HL-60 (cell line): ENCODE measurements at regions not wholly inside any gene's neighbourhood (a gene's known extent, or its start where the extent isn't known, plus 50 kb on each side); places are given as distances from the start of the nearest gene placed in this dataset.

ENCODE experiments used
- GABPA ChIP-seq: IDR thresholded peaks from 2 replicates; pipeline ENCODE4 v1.6.1; 2012; ENCODE audit warnings: low read depth
- POLR2AphosphoS5 ChIP-seq: IDR thresholded peaks from 2 replicates; pipeline ENCODE4 v1.6.1; 2012; ENCODE audit warnings: low read depth
- SPI1 ChIP-seq: IDR thresholded peaks from 2 replicates; pipeline ENCODE4 v1.6.1; 2012; ENCODE audit warnings: low read depth, mild to moderate bottlenecking, borderline replicate concordance
- TF ChIP-seq, protein P1 (sequence below): IDR thresholded peaks from one replicate; pipeline ENCODE4 v1.5.1; 2011; ENCODE audit warnings: low read length, control low read depth, inconsistent platforms; ENCODE audit not compliant: insufficient read depth
- TF ChIP-seq, protein P2 (sequence below): IDR thresholded peaks from 2 replicates; pipeline ENCODE4 v1.6.1; 2012; ENCODE audit warnings: low read depth; ENCODE audit not compliant: insufficient replicate concordance

DNA sequence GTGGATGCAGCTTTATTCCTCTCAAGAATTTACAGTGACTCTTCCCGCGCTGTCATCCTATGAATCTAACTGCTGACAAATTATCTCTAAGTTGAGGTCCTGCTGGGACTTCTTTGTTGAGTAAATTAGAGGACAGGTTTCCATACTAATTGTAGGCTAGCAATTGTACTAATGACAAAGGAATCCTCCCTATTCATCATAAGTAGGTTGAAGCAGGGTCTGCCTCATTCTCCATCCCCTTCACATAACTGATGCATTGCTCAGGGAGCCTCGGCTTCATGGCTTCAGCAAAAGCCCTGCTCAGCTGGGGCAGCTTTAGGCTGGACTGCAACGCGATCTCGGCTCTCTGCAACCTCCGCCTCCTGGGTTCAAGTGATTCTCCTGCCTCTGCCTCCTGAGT is 83.1 kb upstream of the IRX6 start:
- TF ChIP-seq, protein P1, sequence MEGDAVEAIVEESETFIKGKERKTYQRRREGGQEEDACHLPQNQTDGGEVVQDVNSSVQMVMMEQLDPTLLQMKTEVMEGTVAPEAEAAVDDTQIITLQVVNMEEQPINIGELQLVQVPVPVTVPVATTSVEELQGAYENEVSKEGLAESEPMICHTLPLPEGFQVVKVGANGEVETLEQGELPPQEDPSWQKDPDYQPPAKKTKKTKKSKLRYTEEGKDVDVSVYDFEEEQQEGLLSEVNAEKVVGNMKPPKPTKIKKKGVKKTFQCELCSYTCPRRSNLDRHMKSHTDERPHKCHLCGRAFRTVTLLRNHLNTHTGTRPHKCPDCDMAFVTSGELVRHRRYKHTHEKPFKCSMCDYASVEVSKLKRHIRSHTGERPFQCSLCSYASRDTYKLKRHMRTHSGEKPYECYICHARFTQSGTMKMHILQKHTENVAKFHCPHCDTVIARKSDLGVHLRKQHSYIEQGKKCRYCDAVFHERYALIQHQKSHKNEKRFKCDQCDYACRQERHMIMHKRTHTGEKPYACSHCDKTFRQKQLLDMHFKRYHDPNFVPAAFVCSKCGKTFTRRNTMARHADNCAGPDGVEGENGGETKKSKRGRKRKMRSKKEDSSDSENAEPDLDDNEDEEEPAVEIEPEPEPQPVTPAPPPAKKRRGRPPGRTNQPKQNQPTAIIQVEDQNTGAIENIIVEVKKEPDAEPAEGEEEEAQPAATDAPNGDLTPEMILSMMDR, result no peak
- TF ChIP-seq POLR2AphosphoS5 (no peak), GABPA (no peak), SPI1 (no peak)
- TF ChIP-seq, protein P2, sequence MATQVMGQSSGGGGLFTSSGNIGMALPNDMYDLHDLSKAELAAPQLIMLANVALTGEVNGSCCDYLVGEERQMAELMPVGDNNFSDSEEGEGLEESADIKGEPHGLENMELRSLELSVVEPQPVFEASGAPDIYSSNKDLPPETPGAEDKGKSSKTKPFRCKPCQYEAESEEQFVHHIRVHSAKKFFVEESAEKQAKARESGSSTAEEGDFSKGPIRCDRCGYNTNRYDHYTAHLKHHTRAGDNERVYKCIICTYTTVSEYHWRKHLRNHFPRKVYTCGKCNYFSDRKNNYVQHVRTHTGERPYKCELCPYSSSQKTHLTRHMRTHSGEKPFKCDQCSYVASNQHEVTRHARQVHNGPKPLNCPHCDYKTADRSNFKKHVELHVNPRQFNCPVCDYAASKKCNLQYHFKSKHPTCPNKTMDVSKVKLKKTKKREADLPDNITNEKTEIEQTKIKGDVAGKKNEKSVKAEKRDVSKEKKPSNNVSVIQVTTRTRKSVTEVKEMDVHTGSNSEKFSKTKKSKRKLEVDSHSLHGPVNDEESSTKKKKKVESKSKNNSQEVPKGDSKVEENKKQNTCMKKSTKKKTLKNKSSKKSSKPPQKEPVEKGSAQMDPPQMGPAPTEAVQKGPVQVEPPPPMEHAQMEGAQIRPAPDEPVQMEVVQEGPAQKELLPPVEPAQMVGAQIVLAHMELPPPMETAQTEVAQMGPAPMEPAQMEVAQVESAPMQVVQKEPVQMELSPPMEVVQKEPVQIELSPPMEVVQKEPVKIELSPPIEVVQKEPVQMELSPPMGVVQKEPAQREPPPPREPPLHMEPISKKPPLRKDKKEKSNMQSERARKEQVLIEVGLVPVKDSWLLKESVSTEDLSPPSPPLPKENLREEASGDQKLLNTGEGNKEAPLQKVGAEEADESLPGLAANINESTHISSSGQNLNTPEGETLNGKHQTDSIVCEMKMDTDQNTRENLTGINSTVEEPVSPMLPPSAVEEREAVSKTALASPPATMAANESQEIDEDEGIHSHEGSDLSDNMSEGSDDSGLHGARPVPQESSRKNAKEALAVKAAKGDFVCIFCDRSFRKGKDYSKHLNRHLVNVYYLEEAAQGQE, result no peak
